ENCODE measurements at regions not wholly inside any gene's neighbourhood (a gene's known extent, or its start where the extent isn't known, plus 50 kb on each side); places are given as distances from the start of the nearest gene placed in this dataset.

DNA sequence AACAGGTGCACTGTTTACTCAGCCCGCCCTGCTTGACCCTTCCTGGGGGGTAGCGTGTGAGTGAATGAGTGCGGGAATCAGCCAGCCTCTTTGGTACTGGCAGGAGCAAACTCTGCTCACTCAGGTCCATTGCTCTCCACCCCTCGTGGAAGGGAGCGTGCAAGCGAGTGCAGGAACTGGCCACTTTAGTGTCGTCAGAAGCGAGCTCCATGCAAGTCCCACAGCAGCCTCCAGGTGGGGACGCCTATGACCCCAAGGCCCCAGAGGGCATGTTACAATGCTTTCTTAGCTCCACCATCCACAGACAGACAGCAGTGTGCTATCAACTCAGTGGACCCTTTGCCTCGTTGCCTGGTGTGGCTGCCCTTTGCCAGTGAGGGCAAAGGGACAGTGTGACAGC, 1025.1 kb upstream of the CDH8 start:
- no peak for DNase-seq (ENCODE audit: low read depth in 1 of 2, low spot score in 1 of 2)
- TF ChIP-seq POLR2AphosphoS5 (IDR thresholded peaks at IDR 0.05; ENCODE audit: low read depth) (no peak), REST (IDR thresholded peaks at IDR 0.05; ENCODE audit: insufficient replicate concordance, low read depth) (no peak), CTCF (IDR thresholded peaks at IDR 0.05; ENCODE audit: insufficient read depth, low read length) (no peak), SPI1 (IDR thresholded peaks at IDR 0.05; ENCODE audit: borderline replicate concordance, low read depth) (no peak), GABPA (IDR thresholded peaks at IDR 0.05; ENCODE audit: low read depth) (no peak)
- no peak overlapping the region for H3K4me3 ChIP-seq (replicated peaks; ENCODE audit: insufficient read depth, low read length)
- H3K27me3 ChIP-seq (ENCODE audit: insufficient read depth, poor library complexity, severe bottlenecking), result no peaks in the 10 kb centered on the region
- no peak overlapping the region for H3K27ac ChIP-seq (replicated peaks)

- H3K4me3 ChIP-seq (replicated peaks; ENCODE audit: insufficient read depth, low read length), result no peak overlapping the region
- no peak for DNase-seq (ENCODE audit: low read depth in 1 of 2, low spot score in 1 of 2)
Measured at GRCh38 chr16:63059676-63060075, 1023.4 kb upstream of the CDH8 start.

GRCh38 chr16:63057341-63057740, 1021.1 kb upstream of the CDH8 start:
- no peak overlapping the region for H3K27ac ChIP-seq (replicated peaks)
- no peak for TF ChIP-seq SPI1 (IDR thresholded peaks at IDR 0.05; ENCODE audit: borderline replicate concordance, low read depth)
- DNase-seq (ENCODE audit: low read depth in 1 of 2, low spot score in 1 of 2), result no peak
- no peak overlapping the region for H3K4me3 ChIP-seq (replicated peaks; ENCODE audit: insufficient read depth, low read length)
- no peaks in the 10 kb centered on the region for H3K27me3 ChIP-seq (ENCODE audit: insufficient read depth, poor library complexity, severe bottlenecking)

More at GRCh38 chr16:63059676-63060075, 1023.4 kb upstream of the CDH8 start:
- TF ChIP-seq GABPA (IDR thresholded peaks at IDR 0.05; ENCODE audit: low read depth) (no peak), POLR2AphosphoS5 (IDR thresholded peaks at IDR 0.05; ENCODE audit: low read depth) (no peak), SPI1 (IDR thresholded peaks at IDR 0.05; ENCODE audit: borderline replicate concordance, low read depth) (no peak), CTCF (IDR thresholded peaks at IDR 0.05; ENCODE audit: insufficient read depth, low read length) (no peak), REST (IDR thresholded peaks at IDR 0.05; ENCODE audit: insufficient replicate concordance, low read depth) (no peak)
- no peaks in the 10 kb centered on the region for H3K27me3 ChIP-seq (ENCODE audit: insufficient read depth, poor library complexity, severe bottlenecking)
- H3K27ac ChIP-seq (replicated peaks), result no peak overlapping the region

DNA sequence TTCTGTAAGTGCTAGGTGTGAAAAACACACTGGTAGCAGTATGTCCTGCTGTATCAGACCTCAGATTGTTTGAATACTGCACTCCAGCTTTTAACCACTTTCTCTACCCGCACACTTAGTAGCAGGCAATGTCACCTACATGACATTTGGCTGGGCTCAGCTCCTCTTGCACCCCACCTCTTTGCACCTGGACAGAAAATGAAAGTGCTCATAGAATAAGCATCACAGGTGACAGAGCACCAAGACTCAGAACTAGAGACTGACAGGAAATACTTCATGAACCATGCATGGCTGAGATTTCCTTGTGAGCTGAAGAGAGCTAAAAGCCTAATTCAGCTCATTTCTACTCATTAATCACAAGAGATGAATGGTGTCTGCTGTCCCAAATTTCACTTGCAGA, 1014.2 kb upstream of the CDH8 start:
- Histone ChIP-seq H3K4me3 (replicated peaks; ENCODE audit: insufficient read depth, low read length) (no peak overlapping the region), H3K27me3 (ENCODE audit: insufficient read depth, poor library complexity, severe bottlenecking) (no peaks in the 10 kb centered on the region), H3K27ac (replicated peaks) (no peak overlapping the region)
- TF ChIP-seq GABPA (IDR thresholded peaks at IDR 0.05; ENCODE audit: low read depth) (no peak), CTCF (IDR thresholded peaks at IDR 0.05; ENCODE audit: insufficient read depth, low read length) (no peak), POLR2AphosphoS5 (IDR thresholded peaks at IDR 0.05; ENCODE audit: low read depth) (no peak), SPI1 (IDR thresholded peaks at IDR 0.05; ENCODE audit: borderline replicate concordance, low read depth) (no peak), REST (IDR thresholded peaks at IDR 0.05; ENCODE audit: insufficient replicate concordance, low read depth) (no peak)
- no peak for DNase-seq (ENCODE audit: low read depth in 1 of 2, low spot score in 1 of 2)

All from HL-60 (cell line).